Amygdala (tissue), 56 donors: ENCODE measurements at regions not wholly inside any gene's neighbourhood (a gene's known extent, or its start where the extent isn't known, plus 50 kb on each side); places are given as distances from the start of the nearest gene placed in this dataset.

Experiments used
- DNase-seq, 56 donors: peaks; one replicate each; lab custom pipeline; 2025; lab: John Stamatoyannopoulos, UW

GRCh38 chr2:19141234-19142004 lies 217.0 kb downstream of the OSR1 start:
- DNase-seq: no peak

GRCh38 chr2:19140463-19141208 lies 217.8 kb downstream of the OSR1 start:
- DNase-seq: no peak

GRCh38 chr2:19139386-19139785 lies 219.0 kb downstream of the OSR1 start:
- no peak for DNase-seq

DNA sequence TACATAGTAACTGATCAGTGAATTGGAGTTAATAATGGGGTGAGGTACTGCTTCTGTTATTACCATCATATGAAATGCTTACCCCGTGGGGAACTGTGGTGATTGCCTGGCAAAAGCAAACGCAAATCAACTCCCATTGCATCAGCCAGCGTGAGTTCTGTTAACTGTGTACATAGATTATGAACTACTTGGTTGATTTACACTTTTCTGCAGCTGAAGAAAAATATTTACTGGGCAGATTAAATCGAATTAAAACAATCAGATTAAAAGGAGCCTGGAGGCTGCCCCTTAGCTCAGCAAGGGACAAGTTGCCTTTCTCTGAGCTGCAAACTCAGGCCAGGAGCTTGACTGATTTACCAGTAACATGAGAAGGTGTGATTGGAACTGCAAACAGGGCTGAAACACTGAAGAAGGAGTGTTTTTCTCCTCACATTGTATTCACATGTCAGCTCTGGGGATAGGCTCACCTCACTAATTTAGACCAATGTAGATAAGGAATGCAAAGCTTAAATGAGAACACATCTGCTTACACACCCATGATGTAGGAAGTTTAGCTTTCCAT lies 220.1 kb downstream of the OSR1 start:
- no peak for DNase-seq

DNA sequence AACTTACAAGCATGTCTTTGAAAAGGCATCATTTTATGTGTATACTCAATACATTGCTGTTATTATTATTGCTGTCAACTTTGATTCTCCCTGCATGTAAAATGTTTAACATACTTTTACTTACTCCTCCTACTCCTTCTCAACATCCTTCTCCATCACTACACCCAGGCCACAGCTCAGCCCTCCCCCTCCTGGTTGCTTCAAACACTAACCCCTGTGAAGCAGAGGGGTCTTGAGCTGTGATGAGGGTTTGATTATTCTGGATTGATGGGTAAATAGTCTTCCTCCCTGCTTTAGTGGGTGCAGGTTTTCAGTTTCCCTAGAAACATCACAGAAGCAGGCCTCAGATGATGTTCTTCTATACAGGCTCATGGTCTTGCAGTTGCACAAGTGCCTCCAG lies 221.0 kb downstream of the OSR1 start:
- DNase-seq: no peak

DNA sequence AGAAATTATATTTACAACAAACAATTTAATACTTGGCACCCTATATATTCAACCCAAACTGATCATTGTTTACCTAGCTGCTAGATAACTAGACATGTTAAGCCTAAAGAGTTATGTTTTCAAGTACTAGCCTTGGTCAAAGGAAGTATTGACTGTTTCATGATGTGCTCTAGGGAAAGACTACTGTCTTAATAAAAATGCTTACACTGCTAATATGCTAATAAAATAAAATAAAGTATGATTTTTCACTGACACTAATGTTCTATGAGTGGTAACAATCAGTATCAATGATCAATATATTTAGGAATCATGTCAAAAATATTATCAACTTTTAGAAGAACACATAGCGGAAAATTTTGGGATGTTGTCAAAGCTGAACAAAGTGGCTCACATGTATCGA lies 225.5 kb downstream of the OSR1 start:
- DNase-seq: no peak

- DNase-seq: no peak
These were observed 226.6 kb downstream of the OSR1 start for GRCh38 chr2:19131871-19132270.

- DNase-seq: no peak
These were observed 230.3 kb downstream of the OSR1 start for GRCh38 chr2:19128148-19128547.

DNA sequence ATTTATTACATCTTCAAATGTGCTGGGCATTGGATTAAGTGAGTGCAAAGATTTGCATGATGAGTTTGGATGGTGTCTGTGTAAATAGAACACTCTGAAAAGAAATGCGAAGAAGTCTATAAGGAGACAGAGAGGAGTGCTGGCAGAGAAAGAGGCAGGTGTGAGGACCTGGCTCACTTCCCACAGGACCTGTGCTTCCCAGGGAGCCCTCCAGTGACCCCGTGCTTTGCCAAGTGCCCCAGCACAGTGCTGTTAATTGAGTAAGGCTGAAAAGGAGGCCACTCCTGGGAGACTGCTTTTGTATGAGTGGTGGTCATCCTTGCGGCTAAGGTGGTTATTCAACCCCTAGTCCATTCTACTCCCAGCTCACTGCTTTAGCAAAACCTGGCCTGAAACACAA lies 230.8 kb downstream of the OSR1 start:
- no peak for DNase-seq

GRCh38 chr2:19125901-19126680 lies 232.3 kb downstream of the OSR1 start:
- DNase-seq: no peak

GRCh38 chr2:19124135-19124534 lies 234.3 kb downstream of the OSR1 start:
- no peak for DNase-seq

GRCh38 chr2:19123556-19123955 lies 234.9 kb downstream of the OSR1 start:
- DNase-seq: no peak

- DNase-seq: no peak
These were observed 236.2 kb downstream of the OSR1 start for GRCh38 chr2:19122220-19122619.

DNA sequence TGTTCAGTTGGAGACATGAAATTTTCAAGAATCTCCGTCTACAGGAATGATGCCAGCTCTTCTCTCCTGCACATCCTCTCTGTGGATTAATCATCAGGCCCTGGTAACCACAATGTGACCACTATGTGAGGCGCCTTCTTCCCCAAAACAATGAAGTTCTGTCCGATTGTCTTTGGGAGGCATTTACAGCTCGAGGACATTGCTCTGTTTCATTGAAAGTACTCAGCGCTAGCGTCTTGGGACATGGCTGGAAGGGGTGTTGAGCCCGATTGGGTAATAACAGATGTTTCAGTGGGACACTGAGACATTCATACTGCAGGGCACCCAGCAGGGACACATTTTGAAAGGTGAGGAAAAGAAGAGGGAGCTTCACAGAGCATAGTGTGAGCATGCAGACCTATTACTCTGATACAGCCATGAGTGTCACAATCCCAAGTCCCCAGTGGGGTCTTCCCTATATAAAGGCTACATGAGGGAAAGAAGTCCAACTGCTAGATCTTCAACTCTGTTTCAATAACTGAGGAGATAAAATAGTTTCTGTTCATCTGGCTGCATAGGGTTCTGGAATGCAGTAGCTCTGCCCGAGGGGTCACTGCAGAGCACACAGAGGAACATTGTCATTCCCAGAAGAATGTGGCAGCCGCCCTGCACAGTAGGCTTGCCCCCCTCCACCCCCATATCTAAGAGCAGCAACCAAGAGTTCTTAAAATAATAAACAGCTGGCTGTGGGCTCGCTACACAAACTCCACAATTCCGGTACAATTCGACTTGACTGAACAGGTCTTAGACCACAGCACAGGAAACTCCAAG lies 237.3 kb downstream of the OSR1 start:
- peak in 30 of 56 donors; percentile 5 to 71 (median 28) for DNase-seq

DNA sequence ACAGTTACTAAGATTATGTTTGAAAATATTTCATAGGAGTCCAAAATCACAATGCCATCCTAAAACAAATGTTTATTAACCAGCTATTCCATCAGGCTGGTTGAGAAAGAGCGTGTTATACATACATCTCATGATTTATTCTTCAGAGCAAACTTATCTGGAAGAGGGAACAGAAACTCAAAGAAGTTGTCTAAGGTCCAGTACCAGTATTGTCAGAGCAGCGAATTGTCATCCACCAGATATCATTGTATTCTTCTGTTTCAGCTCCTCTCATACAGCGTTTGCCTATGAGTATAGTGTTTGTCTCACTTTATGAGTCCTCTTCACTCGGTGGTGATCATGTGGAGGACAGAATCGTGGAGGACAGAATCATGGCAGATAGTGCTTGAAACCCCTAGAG lies 238.2 kb downstream of the OSR1 start:
- DNase-seq: no peak

- peak in 34 of 56 donors; percentile 6 to 67 (median 26) for DNase-seq
These were observed 239.0 kb downstream of the OSR1 start for GRCh38 chr2:19119326-19120001.

GRCh38 chr2:19116918-19117317 lies 241.5 kb downstream of the OSR1 start:
- DNase-seq: no peak

- peak in 1 of 56 donors; percentile 10 for DNase-seq
These were observed 243.6 kb downstream of the OSR1 start for GRCh38 chr2:19114754-19115231.

DNA sequence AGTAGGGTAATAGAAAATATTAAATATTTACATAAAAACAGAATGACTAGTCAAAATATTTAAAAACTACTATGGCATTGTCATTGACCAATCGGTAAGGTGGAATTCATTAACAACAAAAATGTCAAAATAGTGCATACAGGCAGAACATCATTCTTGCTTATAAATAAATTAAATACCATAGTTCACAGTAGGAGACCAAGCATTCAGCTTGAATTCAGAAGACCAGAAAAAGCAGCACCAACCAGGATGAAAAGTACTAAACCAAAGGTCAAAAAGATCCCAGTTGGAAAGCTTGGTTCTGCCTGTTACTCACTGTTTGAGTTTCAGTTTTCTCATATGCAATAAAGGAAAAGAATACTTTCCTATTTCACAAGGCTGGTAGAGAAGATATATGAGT lies 244.3 kb downstream of the OSR1 start:
- DNase-seq: no peak
